Activated CD8-positive, alpha-beta T cell treated with anti-CD3 and anti-CD28 coated beads for 36 hours (primary cell): ENCODE measurements at regions not wholly inside any gene's neighbourhood (a gene's known extent, or its start where the extent isn't known, plus 50 kb on each side); places are given as distances from the start of the nearest gene placed in this dataset.

Experiments used
- ATAC-seq: fragments of 200-7000 bp; cut with Tn5 transposase; one replicate; pipeline ENCODE4 v1.10.0; 2021; ENCODE audit warnings: mild to moderate bottlenecking, moderate library complexity
- CTCF ChIA-PET: fragments of 350-600 bp; sonication (Branson Sonifier 250); formaldehyde crosslinking; loops from one replicate; lab custom pipeline; 2021; ENCODE audit warnings: antibody characterized with exemption; lab: Charles Lee
- POLR2A ChIA-PET: fragments of 350-600 bp; sonication (Branson Sonifier 250); formaldehyde crosslinking; loops from one replicate; lab custom pipeline; 2021; ENCODE audit warnings: antibody characterized with exemption; lab: Charles Lee
- DNase-seq: peaks from one replicate; pipeline ENCODE4 v3.0.0-alpha.2; 2020
- H3K27ac Mint-ChIP-seq: one replicate; pipeline ENCODE4 v1.8.0; 2021; ENCODE audit warnings: mild to moderate bottlenecking, mixed read lengths
- H3K27me3 Mint-ChIP-seq: one replicate; pipeline ENCODE4 v1.8.0; 2021; ENCODE audit warnings: mixed read lengths
- H3K36me3 Mint-ChIP-seq: one replicate; pipeline ENCODE4 v1.8.0; 2021; ENCODE audit warnings: low read depth, mixed read lengths
- H3K4me1 Mint-ChIP-seq: one replicate; pipeline ENCODE4 v1.8.0; 2021; ENCODE audit warnings: low read depth, mixed read lengths
- H3K4me3 Mint-ChIP-seq: one replicate; pipeline ENCODE4 v1.8.0; 2021; ENCODE audit warnings: mild to moderate bottlenecking, moderate library complexity, mixed read lengths
- H3K9me3 Mint-ChIP-seq: one replicate; pipeline ENCODE4 v1.8.0; 2021; ENCODE audit warnings: mixed read lengths
- CTCF ChIP-seq: fragments of 200-600 bp; IDR thresholded peaks from one replicate; pipeline ENCODE4 v1.8.0; 2022; ENCODE audit warnings: antibody characterized with exemption, mild to moderate bottlenecking
- intact Hi-C: fragments of 100-400 bp; cut with micrococcal nuclease; formaldehyde crosslinking; loops from one replicate; pipeline ENCODE4 v1.10.0; 2022

DNA sequence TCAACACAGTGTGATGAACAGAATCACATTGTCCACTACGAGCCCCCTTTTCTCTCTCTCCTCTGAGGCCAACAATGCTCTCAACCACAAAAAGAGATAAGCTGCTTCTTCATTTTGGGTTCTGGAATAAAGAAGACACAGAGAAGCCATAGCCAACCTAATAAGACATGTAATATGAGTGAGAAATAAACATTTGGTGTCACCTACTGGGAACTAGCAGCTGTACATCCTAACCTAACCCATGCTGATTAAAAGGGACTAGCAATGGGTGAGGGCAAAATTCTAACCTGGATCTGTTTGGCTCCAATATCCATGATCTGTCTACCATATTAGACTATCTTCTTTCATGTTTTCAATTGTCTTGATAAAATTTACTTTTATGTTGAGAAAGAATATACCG lies 369.1 kb upstream of the MARCKS start:
- no peaks in the 10 kb centered on the region for H3K27me3 Mint-ChIP-seq
- no peak for TF ChIP-seq CTCF
- no peaks in the 10 kb centered on the region for H3K36me3 Mint-ChIP-seq
- H3K4me3 Mint-ChIP-seq = no peak overlapping the region
- no peaks in the 10 kb centered on the region for H3K4me1 Mint-ChIP-seq
- POLR2A ChIA-PET = no interaction called here
- H3K27ac Mint-ChIP-seq = no peak overlapping the region
- CTCF ChIA-PET = interaction anchor here (1.2 kb wide), 1 partner anchor 371 kb away, joined by 4 read pairs; no protein-coding TSS in a partner anchor
- H3K9me3 Mint-ChIP-seq = no peaks in the 10 kb centered on the region
- intact Hi-C loops = no loop called here
- DNase-seq = no peak
- ATAC-seq = no peak

DNA sequence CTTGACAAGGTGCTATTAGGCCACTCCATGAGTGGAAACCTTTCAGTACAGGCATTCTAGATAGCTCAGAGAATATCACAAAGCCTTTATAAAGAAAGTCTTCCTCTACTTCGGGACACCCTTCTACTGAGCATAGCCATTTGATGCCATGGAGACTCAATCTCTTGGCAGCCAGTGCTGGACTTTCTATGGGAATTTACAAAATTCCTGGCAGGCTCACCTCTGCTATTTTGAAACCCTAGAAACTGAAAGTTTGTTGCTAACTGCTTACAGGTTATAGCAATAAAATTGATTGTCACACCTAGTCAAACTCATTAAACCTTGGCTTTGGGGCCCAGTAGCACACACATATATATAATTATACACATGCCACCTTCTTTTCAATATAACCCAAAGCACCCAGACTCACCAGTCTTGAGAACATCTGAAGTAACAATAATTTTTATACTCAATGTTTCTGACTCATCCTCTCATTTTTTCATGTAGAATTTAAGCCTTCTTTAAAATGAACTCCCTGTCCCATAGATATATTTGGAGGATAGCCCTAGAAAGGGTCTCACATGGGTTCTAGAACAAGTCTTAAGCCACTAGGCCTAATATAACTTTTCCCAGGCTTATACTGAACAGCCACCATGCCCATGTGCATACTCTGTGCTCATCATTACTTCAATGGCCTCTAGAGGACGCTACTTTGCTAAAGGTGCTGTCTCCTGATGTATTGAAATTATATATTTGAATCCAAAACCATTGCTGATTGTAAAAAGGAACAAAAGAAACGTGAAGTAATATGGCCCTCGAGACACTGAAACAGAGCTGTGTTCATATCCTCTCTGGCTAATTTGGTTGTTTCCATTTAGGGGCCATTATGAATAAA lies 368.1 kb upstream of the MARCKS start:
- DNase-seq = no peak
- ChIA-PET POLR2A (no interaction called here), CTCF (no interaction called here)
- no peak overlapping the region for H3K4me3 Mint-ChIP-seq
- H3K36me3 Mint-ChIP-seq = no peaks in the 10 kb centered on the region
- ATAC-seq = no peak
- no peaks in the 10 kb centered on the region for H3K27me3 Mint-ChIP-seq
- no peaks in the 10 kb centered on the region for H3K4me1 Mint-ChIP-seq
- H3K9me3 Mint-ChIP-seq = no peaks in the 10 kb centered on the region
- H3K27ac Mint-ChIP-seq = no peak overlapping the region
- no peak for TF ChIP-seq CTCF
- intact Hi-C loops = no loop called here

GRCh38 chr6:113489952-113490746 lies 367.0 kb upstream of the MARCKS start:
- ATAC-seq (no peak), DNase-seq (no peak)
- H3K27ac Mint-ChIP-seq = no peak overlapping the region
- intact Hi-C loops = no loop called here
- no peaks in the 10 kb centered on the region for H3K27me3 Mint-ChIP-seq
- no peak overlapping the region for H3K4me3 Mint-ChIP-seq
- no peaks in the 10 kb centered on the region for H3K36me3 Mint-ChIP-seq
- no peaks in the 10 kb centered on the region for H3K9me3 Mint-ChIP-seq
- H3K4me1 Mint-ChIP-seq = no peaks in the 10 kb centered on the region
- no peak for TF ChIP-seq CTCF
- ChIA-PET POLR2A (no interaction called here), CTCF (no interaction called here)

DNA sequence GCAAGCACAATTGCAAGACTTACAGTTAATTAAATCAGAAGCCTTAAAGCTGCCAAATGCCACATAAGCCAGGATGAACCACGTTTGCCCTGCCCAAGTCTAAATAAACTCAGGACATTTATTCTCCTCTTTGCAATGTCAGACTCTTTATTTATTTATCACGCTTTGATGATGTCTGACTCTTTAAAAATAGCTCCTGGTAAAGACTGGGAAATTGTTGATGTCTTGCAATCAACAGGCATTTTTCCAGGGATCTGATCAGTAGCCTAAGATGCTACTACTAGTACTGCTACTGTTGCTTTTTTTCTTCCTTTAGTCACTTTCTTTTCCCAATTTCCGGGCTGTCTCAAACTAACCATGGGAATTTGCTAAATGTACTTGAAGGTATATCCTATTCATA lies 365.8 kb upstream of the MARCKS start:
- POLR2A ChIA-PET = no interaction called here

More for the DNA sequence above, 365.8 kb upstream of the MARCKS start:
- H3K9me3 Mint-ChIP-seq = no peaks in the 10 kb centered on the region
- no peak for DNase-seq
- H3K4me3 Mint-ChIP-seq = no peak overlapping the region
- no peak for ATAC-seq
- H3K36me3 Mint-ChIP-seq = no peaks in the 10 kb centered on the region
- H3K27ac Mint-ChIP-seq = no peak overlapping the region
- H3K27me3 Mint-ChIP-seq = no peaks in the 10 kb centered on the region
- intact Hi-C loops = no loop called here
- no peak for TF ChIP-seq CTCF
- no peaks in the 10 kb centered on the region for H3K4me1 Mint-ChIP-seq
- CTCF ChIA-PET = no interaction called here
